ENCODE measurements at regions not wholly inside any gene's neighbourhood (a gene's known extent, or its start where the extent isn't known, plus 50 kb on each side); places are given as distances from the start of the nearest gene placed in this dataset.

- no peak for TF ChIP-seq POLR2A (IDR thresholded peaks at IDR 0.05)
- no peak for TF ChIP-seq CTCF (IDR thresholded peaks at IDR 0.05)
These were observed 1988.1 kb upstream of the PCDH20 start for GRCh38 chr13:63403733-63404132.
